HG02884 (cell line): ENCODE measurements at regions not wholly inside any gene's neighbourhood (a gene's known extent, or its start where the extent isn't known, plus 50 kb on each side); places are given as distances from the start of the nearest gene placed in this dataset.
"Not testable (repeated sequence)": the region's sequence is repeated elsewhere in the genome, so short reads cannot be mapped to it uniquely, and the experiment has no call there.

Experiments
- ATAC-seq: cut with Tn5 transposase; IDR thresholded peaks from one replicate; pipeline ENCODE4 v1.9.1; 2021; ENCODE audit warnings: mild to moderate bottlenecking, moderate library complexity; ENCODE audit not compliant: unreplicated experiment

- ATAC-seq: not testable (repeated sequence)
Measured at GRCh38 chr16:88185976-88186888, 196.5 kb upstream of the ZNF469 start.

- not testable (repeated sequence) for ATAC-seq
Measured at GRCh38 chr16:88186889-88187870, 195.6 kb upstream of the ZNF469 start.

GRCh38 chr16:88188171-88188895 lies 194.4 kb upstream of the ZNF469 start:
- ATAC-seq: not testable (repeated sequence)

GRCh38 chr16:88190592-88191095 lies 192.1 kb upstream of the ZNF469 start:
- not testable (repeated sequence) for ATAC-seq

- not testable (repeated sequence) for ATAC-seq
Measured at GRCh38 chr16:88191168-88191567, 191.6 kb upstream of the ZNF469 start.

- ATAC-seq: no peak
Measured at GRCh38 chr16:88192601-88193000, 190.2 kb upstream of the ZNF469 start.

GRCh38 chr16:88193706-88194396 lies 188.9 kb upstream of the ZNF469 start:
- not testable (repeated sequence) for ATAC-seq

- no peak for ATAC-seq
Measured at GRCh38 chr16:88194397-88195268, 188.1 kb upstream of the ZNF469 start.

- ATAC-seq: no peak
Measured at GRCh38 chr16:88195269-88195705, 187.5 kb upstream of the ZNF469 start.

GRCh38 chr16:88195911-88196465 lies 186.8 kb upstream of the ZNF469 start:
- ATAC-seq: no peak

GRCh38 chr16:88196471-88197400 lies 186.0 kb upstream of the ZNF469 start:
- no peak for ATAC-seq

- ATAC-seq: no peak
Measured at GRCh38 chr16:88197481-88198456, 185.0 kb upstream of the ZNF469 start.

- not testable (repeated sequence) for ATAC-seq
Measured at GRCh38 chr16:88198457-88199295, 184.1 kb upstream of the ZNF469 start.

GRCh38 chr16:88199296-88200153 lies 183.2 kb upstream of the ZNF469 start:
- ATAC-seq: not testable (repeated sequence)
